ENCODE measurements at regions not wholly inside any gene's neighbourhood (a gene's known extent, or its start where the extent isn't known, plus 50 kb on each side); places are given as distances from the start of the nearest gene placed in this dataset.
"Not testable (repeated sequence)": the region's sequence is repeated elsewhere in the genome, so short reads cannot be mapped to it uniquely, and the experiment has no call there.

- not testable (repeated sequence) for TF ChIP-seq EZH2 (IDR thresholded peaks at IDR 0.05; ENCODE audit: borderline replicate concordance, low read depth, low read length, poor library complexity, severe bottlenecking)
- TF ChIP-seq, protein P1, sequence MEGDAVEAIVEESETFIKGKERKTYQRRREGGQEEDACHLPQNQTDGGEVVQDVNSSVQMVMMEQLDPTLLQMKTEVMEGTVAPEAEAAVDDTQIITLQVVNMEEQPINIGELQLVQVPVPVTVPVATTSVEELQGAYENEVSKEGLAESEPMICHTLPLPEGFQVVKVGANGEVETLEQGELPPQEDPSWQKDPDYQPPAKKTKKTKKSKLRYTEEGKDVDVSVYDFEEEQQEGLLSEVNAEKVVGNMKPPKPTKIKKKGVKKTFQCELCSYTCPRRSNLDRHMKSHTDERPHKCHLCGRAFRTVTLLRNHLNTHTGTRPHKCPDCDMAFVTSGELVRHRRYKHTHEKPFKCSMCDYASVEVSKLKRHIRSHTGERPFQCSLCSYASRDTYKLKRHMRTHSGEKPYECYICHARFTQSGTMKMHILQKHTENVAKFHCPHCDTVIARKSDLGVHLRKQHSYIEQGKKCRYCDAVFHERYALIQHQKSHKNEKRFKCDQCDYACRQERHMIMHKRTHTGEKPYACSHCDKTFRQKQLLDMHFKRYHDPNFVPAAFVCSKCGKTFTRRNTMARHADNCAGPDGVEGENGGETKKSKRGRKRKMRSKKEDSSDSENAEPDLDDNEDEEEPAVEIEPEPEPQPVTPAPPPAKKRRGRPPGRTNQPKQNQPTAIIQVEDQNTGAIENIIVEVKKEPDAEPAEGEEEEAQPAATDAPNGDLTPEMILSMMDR (conservative IDR thresholded peaks at IDR 0.05; ENCODE audit: low read depth, low read length): not testable (repeated sequence)
Measured at GRCh38 chr16:22609798-22610197, 99.1 kb downstream of the NPIPB5 start.

All from A673 (cell line).